ENCODE measurements at regions not wholly inside any gene's neighbourhood (a gene's known extent, or its start where the extent isn't known, plus 50 kb on each side); places are given as distances from the start of the nearest gene placed in this dataset.

- Histone ChIP-seq H3K27me3 (no peaks in the 10 kb centered on the region), H3K4me2 (no peak overlapping the region), H4K20me1 (no peaks in the 10 kb centered on the region), H3K9me3 (peaks cover 6% of the 10 kb centered on the region; the same call in 1 of the 2 replicates), H3K36me3 (no peaks in the 10 kb centered on the region), H3K4me3 (no peak overlapping the region), H3K4me1 (no peaks in the 10 kb centered on the region), H3K9ac (no peak overlapping the region), H3K27ac (no peak overlapping the region)
- no peak for TF ChIP-seq Cebpa-rat (IDR thresholded peaks at IDR 0.05)
These were observed 221.2 kb upstream of the ANKH start for GRCh38 chr5:15092801-15093200.

DNA sequence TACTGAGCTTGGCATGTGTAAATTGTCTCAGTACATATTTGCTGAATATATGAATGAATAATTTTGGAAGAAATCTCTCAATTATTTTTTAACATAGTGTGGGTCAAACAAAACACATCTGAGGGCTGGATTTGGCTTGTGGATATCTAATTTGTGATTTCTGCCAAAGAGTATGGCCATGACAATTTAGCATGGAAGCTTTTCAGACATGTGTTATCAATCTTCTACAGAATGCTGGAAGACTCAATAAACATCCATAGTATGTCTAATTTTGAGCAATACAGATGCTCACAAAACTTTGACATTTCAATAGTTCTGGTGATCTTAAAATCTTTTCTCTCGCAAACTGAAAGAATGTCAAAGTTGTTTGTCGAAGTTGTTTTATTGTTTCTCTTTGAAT, 214.1 kb upstream of the ANKH start:
- Histone ChIP-seq H3K27ac (no peak overlapping the region), H3K9ac (no peak overlapping the region), H3K9me3 (peaks cover 8% of the 10 kb centered on the region), H4K20me1 (no peaks in the 10 kb centered on the region), H3K4me1 (no peaks in the 10 kb centered on the region), H3K4me3 (no peak overlapping the region), H3K4me2 (no peak overlapping the region), H3K27me3 (no peaks in the 10 kb centered on the region), H3K36me3 (no peaks in the 10 kb centered on the region)
- TF ChIP-seq Cebpa-rat (IDR thresholded peaks at IDR 0.05): no peak

DNA sequence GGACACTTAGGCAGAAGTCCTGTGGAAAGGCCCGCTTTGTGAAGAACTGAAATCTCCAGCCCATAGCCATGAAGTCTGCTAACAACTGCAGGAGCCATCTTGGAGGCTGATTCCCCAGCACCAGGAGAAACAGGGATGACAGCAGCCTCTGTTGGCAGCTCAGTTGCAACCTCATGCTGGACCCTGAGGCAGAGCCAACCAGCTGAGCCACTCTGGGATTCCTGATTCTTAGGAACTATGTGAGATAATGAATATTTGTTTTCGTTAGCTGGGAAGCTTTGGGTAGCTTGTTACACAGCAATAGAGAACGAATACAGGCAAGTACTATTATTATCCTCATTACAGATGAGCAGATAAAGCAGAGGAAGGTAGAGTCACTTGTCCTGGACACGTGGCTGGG, 210.5 kb upstream of the ANKH start:
- H3K36me3 ChIP-seq: no peaks in the 10 kb centered on the region
- H3K4me2 ChIP-seq: no peak overlapping the region
- no peak overlapping the region for H3K27ac ChIP-seq
- H3K4me3 ChIP-seq: no peak overlapping the region
- H3K4me1 ChIP-seq: no peaks in the 10 kb centered on the region
- H3K9ac ChIP-seq: no peak overlapping the region
- H3K27me3 ChIP-seq: no peaks in the 10 kb centered on the region
- no peak for TF ChIP-seq Cebpa-rat (IDR thresholded peaks at IDR 0.05)
- H3K9me3 ChIP-seq: peaks cover 8% of the 10 kb centered on the region
- H4K20me1 ChIP-seq: no peaks in the 10 kb centered on the region

GRCh38 chr5:15080219-15080618, 208.6 kb upstream of the ANKH start:
- no peak overlapping the region for H3K4me2 ChIP-seq
- no peak overlapping the region for H3K9ac ChIP-seq
- TF ChIP-seq Cebpa-rat (IDR thresholded peaks at IDR 0.05): no peak
- H3K27ac ChIP-seq: no peak overlapping the region
- no peaks in the 10 kb centered on the region for H3K27me3 ChIP-seq
- H3K4me1 ChIP-seq: no peaks in the 10 kb centered on the region
- peaks cover 8% of the 10 kb centered on the region for H3K9me3 ChIP-seq
- no peak overlapping the region for H3K4me3 ChIP-seq
- H3K36me3 ChIP-seq: no peaks in the 10 kb centered on the region
- no peaks in the 10 kb centered on the region for H4K20me1 ChIP-seq

DNA sequence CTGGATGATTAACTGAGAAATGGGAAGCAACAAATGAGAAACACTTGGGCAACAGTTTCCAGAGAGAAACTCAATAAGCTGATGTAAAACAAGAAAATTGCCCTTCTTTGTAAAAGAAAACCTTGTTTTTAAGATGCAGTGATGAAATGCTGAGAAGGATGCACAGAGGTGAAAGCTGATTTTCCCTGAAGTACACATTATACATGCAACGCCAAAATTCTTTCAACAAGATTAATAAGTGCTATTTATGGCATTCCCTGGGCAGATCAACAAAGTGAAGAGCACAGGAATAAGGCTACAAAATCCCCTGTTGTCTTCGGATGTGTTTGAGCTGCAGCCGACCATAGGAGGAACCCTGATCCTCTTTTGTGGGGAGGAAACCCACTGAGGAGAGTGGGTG, 208.0 kb upstream of the ANKH start:
- Histone ChIP-seq H3K4me2 (no peak overlapping the region), H3K9ac (no peak overlapping the region), H3K27ac (no peak overlapping the region), H3K4me1 (no peaks in the 10 kb centered on the region), H3K9me3 (peaks cover 8% of the 10 kb centered on the region), H3K36me3 (no peaks in the 10 kb centered on the region), H3K27me3 (no peaks in the 10 kb centered on the region), H3K4me3 (no peak overlapping the region), H4K20me1 (no peaks in the 10 kb centered on the region)
- TF ChIP-seq Cebpa-rat (IDR thresholded peaks at IDR 0.05): no peak

DNA sequence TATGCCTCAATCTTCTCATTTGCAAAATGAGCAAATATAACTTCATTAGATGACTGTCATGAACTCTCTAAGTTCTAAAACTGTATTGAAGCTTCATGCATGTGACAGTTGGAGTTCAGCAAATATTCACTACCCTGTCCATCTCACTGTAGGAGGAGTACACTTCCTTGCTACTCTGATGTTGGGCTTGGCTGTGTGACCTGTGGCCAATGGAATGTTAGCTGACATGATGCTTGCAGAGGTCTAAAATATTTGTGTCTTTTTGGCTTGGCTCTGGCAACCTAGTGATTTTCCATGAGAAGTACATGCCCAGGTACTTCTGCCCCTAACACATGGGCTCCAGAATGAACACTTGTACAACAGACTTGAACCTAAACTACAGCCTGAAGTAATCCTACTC, 203.1 kb upstream of the ANKH start:
- no peak overlapping the region for H3K4me2 ChIP-seq
- TF ChIP-seq Cebpa-rat (IDR thresholded peaks at IDR 0.05): no peak
- no peaks in the 10 kb centered on the region for H3K36me3 ChIP-seq

GRCh38 chr5:15073453-15073852, 201.9 kb upstream of the ANKH start:
- H3K27ac ChIP-seq: no peak overlapping the region
- H3K4me3 ChIP-seq: no peak overlapping the region
- H3K9me3 ChIP-seq: no peaks in the 10 kb centered on the region
- no peaks in the 10 kb centered on the region for H4K20me1 ChIP-seq
- H3K27me3 ChIP-seq: no peaks in the 10 kb centered on the region
- no peak for TF ChIP-seq Cebpa-rat (IDR thresholded peaks at IDR 0.05)
- no peak overlapping the region for H3K9ac ChIP-seq
- no peaks in the 10 kb centered on the region for H3K36me3 ChIP-seq
- H3K4me1 ChIP-seq: no peaks in the 10 kb centered on the region
- H3K4me2 ChIP-seq: no peak overlapping the region

More for the DNA sequence above, 203.1 kb upstream of the ANKH start:
- no peak overlapping the region for H3K9ac ChIP-seq
- no peaks in the 10 kb centered on the region for H3K9me3 ChIP-seq
- no peaks in the 10 kb centered on the region for H3K4me1 ChIP-seq
- H3K4me3 ChIP-seq: no peak overlapping the region
- no peak overlapping the region for H3K27ac ChIP-seq
- H3K27me3 ChIP-seq: no peaks in the 10 kb centered on the region
- no peaks in the 10 kb centered on the region for H4K20me1 ChIP-seq

GRCh38 chr5:15070907-15071306, 199.3 kb upstream of the ANKH start:
- Histone ChIP-seq H3K4me2 (no peak overlapping the region), H3K27ac (no peak overlapping the region), H4K20me1 (no peaks in the 10 kb centered on the region), H3K4me3 (no peak overlapping the region), H3K27me3 (no peaks in the 10 kb centered on the region), H3K9ac (no peak overlapping the region), H3K9me3 (0 out of 2 replicates have a peak, but pooled peaks cover 6% of the 10 kb centered on the region), H3K4me1 (no peaks in the 10 kb centered on the region), H3K36me3 (no peaks in the 10 kb centered on the region)
- no peak for TF ChIP-seq Cebpa-rat (IDR thresholded peaks at IDR 0.05)

GRCh38 chr5:15069407-15069905, 197.9 kb upstream of the ANKH start:
- no peak for TF ChIP-seq Cebpa-rat (IDR thresholded peaks at IDR 0.05)

GRCh38 chr5:15065091-15065490, 193.5 kb upstream of the ANKH start:
- no peaks in the 10 kb centered on the region for H4K20me1 ChIP-seq
- H3K27me3 ChIP-seq: no peaks in the 10 kb centered on the region
- no peak overlapping the region for H3K4me3 ChIP-seq
- 0 out of 2 replicates have a peak, but pooled peaks cover 6% of the 10 kb centered on the region for H3K9me3 ChIP-seq
- no peak overlapping the region for H3K4me2 ChIP-seq
- H3K27ac ChIP-seq: no peak overlapping the region
- H3K4me1 ChIP-seq: no peaks in the 10 kb centered on the region
- TF ChIP-seq Cebpa-rat (IDR thresholded peaks at IDR 0.05): no peak
- H3K9ac ChIP-seq: no peak overlapping the region
- H3K36me3 ChIP-seq: no peaks in the 10 kb centered on the region

More at GRCh38 chr5:15069407-15069905, 197.9 kb upstream of the ANKH start:
- H3K36me3 ChIP-seq: no peaks in the 10 kb centered on the region
- no peak overlapping the region for H3K27ac ChIP-seq
- no peak overlapping the region for H3K4me3 ChIP-seq
- H3K4me2 ChIP-seq: no peak overlapping the region
- H3K9ac ChIP-seq: no peak overlapping the region
- no peaks in the 10 kb centered on the region for H4K20me1 ChIP-seq
- no peaks in the 10 kb centered on the region for H3K27me3 ChIP-seq
- 0 out of 2 replicates have a peak, but pooled peaks cover 6% of the 10 kb centered on the region for H3K9me3 ChIP-seq
- no peaks in the 10 kb centered on the region for H3K4me1 ChIP-seq

GRCh38 chr5:15064396-15064795, 192.8 kb upstream of the ANKH start:
- Histone ChIP-seq H3K27ac (no peak overlapping the region), H3K4me3 (no peak overlapping the region), H3K4me2 (no peak overlapping the region), H3K4me1 (no peaks in the 10 kb centered on the region), H3K9ac (no peak overlapping the region), H3K9me3 (0 out of 2 replicates have a peak, but pooled peaks cover 6% of the 10 kb centered on the region), H3K27me3 (no peaks in the 10 kb centered on the region), H3K36me3 (no peaks in the 10 kb centered on the region), H4K20me1 (no peaks in the 10 kb centered on the region)
- no peak for TF ChIP-seq Cebpa-rat (IDR thresholded peaks at IDR 0.05)
